ENCODE measurements at regions not wholly inside any gene's neighbourhood (a gene's known extent, or its start where the extent isn't known, plus 50 kb on each side); places are given as distances from the start of the nearest gene placed in this dataset.
A peak's percentile ranks its signal among the peaks of the same experiment; 100 is the strongest.
"Not testable (repeated sequence)": the region's sequence is repeated elsewhere in the genome, so short reads cannot be mapped to it uniquely, and the experiment has no call there.

DNA sequence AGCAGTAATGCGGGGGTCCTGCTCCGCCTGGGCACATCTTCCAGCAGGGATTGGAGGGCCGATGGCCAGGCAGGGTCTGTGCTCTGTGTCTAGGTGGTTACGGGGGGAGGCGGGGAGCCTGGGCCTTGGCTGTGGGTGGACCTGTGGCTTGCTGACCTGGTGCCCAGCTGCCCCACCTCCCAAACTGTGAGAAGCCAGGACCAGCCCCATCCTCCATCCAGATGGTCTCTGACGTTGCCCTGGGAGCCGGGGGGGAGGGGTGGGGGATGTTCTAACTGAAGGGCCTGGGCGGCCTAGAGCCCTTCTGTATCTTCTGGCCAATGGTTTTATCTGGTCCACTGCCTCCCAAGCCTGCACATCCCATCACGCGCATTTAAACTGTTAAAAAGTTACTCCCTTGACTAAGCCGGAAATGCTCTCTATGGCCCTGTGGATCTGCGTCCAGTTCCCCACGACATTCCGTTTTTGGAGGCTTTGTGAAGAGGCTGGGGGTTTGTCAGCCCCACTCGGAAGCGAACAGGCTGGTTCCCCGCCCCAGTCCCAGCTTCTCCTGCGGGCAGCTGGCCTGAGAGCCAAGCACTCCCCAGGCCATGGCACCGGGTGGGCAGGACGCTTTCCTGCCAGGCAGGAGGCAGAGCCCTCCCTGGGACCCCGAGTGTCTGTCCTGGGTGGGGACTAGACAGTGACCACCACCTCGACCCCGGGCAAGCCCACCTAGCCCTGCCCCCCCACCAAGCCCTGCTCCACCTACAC, 143.6 kb downstream of the IGLL1 start:
- DNase-seq (ENCODE audit: low spot score); H3K36me3 Mint-ChIP-seq (ENCODE audit: low read depth); H3K27me3 Mint-ChIP-seq (ENCODE audit: low read depth); H3K4me1 Mint-ChIP-seq (ENCODE audit: low read depth); H3K4me3 Mint-ChIP-seq (ENCODE audit: low read depth); intact Hi-C loops (cut with micrococcal nuclease); H3K27ac Mint-ChIP-seq; H3K9me3 Mint-ChIP-seq: not testable (repeated sequence)

- H3K4me3 Mint-ChIP-seq (ENCODE audit: low read depth); H3K4me1 Mint-ChIP-seq (ENCODE audit: low read depth); H3K27me3 Mint-ChIP-seq (ENCODE audit: low read depth); H3K36me3 Mint-ChIP-seq (ENCODE audit: low read depth); H3K9me3 Mint-ChIP-seq; DNase-seq (ENCODE audit: low spot score); H3K27ac Mint-ChIP-seq; intact Hi-C loops (cut with micrococcal nuclease): not testable (repeated sequence)
These were observed 144.9 kb downstream of the IGLL1 start for GRCh38 chr22:23435186-23435585.

- H3K36me3 Mint-ChIP-seq (ENCODE audit: low read depth); intact Hi-C loops (cut with micrococcal nuclease): not testable (repeated sequence)
These were observed 145.8 kb downstream of the IGLL1 start for GRCh38 chr22:23434198-23434830.

DNA sequence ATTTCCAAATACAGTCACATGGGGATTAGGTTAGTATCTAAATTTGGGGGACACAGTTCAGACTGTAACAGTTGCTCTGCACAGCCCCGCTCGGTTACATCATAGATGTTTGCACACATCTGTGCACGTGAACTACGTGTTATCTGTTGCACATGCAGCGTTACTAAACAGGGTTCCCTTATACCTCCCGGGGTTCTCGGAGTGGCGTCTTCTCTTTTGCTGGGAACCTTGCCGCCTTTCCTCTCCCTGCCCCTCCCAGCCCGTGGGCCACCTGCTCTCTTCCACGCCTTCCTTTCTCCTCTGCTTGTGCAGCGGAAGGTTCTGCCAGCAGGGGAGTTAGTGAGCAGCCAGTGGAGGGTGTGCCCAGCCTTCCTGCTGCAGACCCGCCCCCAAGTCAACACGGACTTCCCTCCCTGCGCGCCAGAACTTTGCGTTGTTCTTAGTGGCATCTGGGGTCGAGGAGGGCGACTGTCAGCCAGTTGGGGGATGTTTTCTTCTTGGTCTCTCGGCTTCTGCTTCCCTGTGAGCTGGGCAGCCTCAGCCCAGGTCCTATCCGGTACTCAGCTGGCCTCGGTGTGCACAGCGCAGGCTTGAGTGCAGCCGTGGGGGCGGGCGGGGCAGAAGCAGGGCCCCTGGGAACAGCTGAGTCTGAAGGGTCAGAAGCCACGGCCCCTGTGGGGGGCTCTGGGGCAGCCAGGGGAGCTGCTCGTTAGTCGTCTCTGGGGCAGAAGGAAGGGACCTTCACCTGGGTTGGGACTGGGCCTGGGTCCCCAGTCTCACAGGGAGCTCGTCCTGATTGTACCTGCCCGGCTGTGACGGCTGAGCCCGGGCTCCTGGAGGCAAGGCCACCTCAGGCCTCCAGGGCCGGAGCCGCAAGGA, 146.7 kb downstream of the IGLL1 start:
- H3K9me3 Mint-ChIP-seq; H3K27ac Mint-ChIP-seq; H3K4me1 Mint-ChIP-seq (ENCODE audit: low read depth); H3K36me3 Mint-ChIP-seq (ENCODE audit: low read depth); H3K27me3 Mint-ChIP-seq (ENCODE audit: low read depth); intact Hi-C loops (cut with micrococcal nuclease): not testable (repeated sequence)
- peak; percentile 38 for DNase-seq (ENCODE audit: low spot score)
- peak overlapping the region; percentile 45 for H3K4me3 Mint-ChIP-seq (ENCODE audit: low read depth)

More at GRCh38 chr22:23434198-23434830, 145.8 kb downstream of the IGLL1 start:
- not testable (repeated sequence) for H3K4me1 Mint-ChIP-seq (ENCODE audit: low read depth); DNase-seq (ENCODE audit: low spot score); H3K9me3 Mint-ChIP-seq; H3K27ac Mint-ChIP-seq; H3K27me3 Mint-ChIP-seq (ENCODE audit: low read depth); H3K4me3 Mint-ChIP-seq (ENCODE audit: low read depth)

GRCh38 chr22:23432719-23433118, 147.4 kb downstream of the IGLL1 start:
- peaks cover 11% of the 10 kb centered on the region for H3K9me3 Mint-ChIP-seq
- DNase-seq (ENCODE audit: low spot score); H3K27ac Mint-ChIP-seq; H3K4me1 Mint-ChIP-seq (ENCODE audit: low read depth); H3K27me3 Mint-ChIP-seq (ENCODE audit: low read depth); H3K4me3 Mint-ChIP-seq (ENCODE audit: low read depth); intact Hi-C loops (cut with micrococcal nuclease); H3K36me3 Mint-ChIP-seq (ENCODE audit: low read depth): not testable (repeated sequence)

GRCh38 chr22:23431337-23432072, 148.6 kb downstream of the IGLL1 start:
- H3K27me3 Mint-ChIP-seq (ENCODE audit: low read depth), result peaks cover 3% of the 10 kb centered on the region
- H3K27ac Mint-ChIP-seq, result no peak overlapping the region
- intact Hi-C loops (cut with micrococcal nuclease), result no loop called here
- H3K9me3 Mint-ChIP-seq, result peaks cover 14% of the 10 kb centered on the region
- H3K4me1 Mint-ChIP-seq (ENCODE audit: low read depth), result peaks cover 6% of the 10 kb centered on the region
- no peaks in the 10 kb centered on the region for H3K36me3 Mint-ChIP-seq (ENCODE audit: low read depth)
- no peak overlapping the region for H3K4me3 Mint-ChIP-seq (ENCODE audit: low read depth)
- no peak for DNase-seq (ENCODE audit: low spot score)

DNA sequence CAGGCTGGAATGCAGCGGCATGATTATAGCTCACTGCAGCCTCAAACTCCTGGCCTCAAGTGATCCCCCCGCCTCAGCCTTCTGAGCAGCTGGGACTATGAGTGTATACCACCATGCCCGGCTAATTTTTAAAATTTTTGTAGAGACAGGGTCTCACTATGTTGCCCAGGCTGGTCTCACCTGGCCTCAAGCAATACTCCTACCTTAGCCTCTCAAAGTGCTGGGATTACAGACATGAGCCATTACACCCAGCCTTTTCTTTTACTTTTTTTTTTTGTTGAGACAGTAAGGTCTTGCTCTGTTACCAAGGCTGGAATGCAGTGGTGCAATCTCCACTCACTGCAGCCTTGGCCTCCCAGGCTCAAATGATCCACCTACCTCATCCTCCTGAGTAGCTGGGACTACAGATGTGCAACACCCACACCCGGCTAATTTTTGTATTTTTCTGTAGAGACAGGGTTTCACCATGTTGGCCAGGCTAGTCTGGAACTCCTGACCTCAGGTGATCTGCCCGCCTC, 155.5 kb downstream of the IGLL1 start:
- H3K27ac Mint-ChIP-seq; H3K36me3 Mint-ChIP-seq (ENCODE audit: low read depth); H3K4me3 Mint-ChIP-seq (ENCODE audit: low read depth); intact Hi-C loops (cut with micrococcal nuclease); H3K27me3 Mint-ChIP-seq (ENCODE audit: low read depth); DNase-seq (ENCODE audit: low spot score); H3K4me1 Mint-ChIP-seq (ENCODE audit: low read depth); H3K9me3 Mint-ChIP-seq: not testable (repeated sequence)

- intact Hi-C loops (cut with micrococcal nuclease), result no loop called here
- Mint-ChIP-seq H3K27me3 (ENCODE audit: low read depth) (no peaks in the 10 kb centered on the region), H3K27ac (no peak overlapping the region), H3K4me3 (ENCODE audit: low read depth) (no peak overlapping the region), H3K4me1 (ENCODE audit: low read depth) (no peaks in the 10 kb centered on the region), H3K9me3 (peaks cover 4% of the 10 kb centered on the region), H3K36me3 (ENCODE audit: low read depth) (no peaks in the 10 kb centered on the region)
- DNase-seq (ENCODE audit: low spot score), result no peak
These were observed 156.1 kb downstream of the IGLL1 start for GRCh38 chr22:23424031-23424430.

DNA sequence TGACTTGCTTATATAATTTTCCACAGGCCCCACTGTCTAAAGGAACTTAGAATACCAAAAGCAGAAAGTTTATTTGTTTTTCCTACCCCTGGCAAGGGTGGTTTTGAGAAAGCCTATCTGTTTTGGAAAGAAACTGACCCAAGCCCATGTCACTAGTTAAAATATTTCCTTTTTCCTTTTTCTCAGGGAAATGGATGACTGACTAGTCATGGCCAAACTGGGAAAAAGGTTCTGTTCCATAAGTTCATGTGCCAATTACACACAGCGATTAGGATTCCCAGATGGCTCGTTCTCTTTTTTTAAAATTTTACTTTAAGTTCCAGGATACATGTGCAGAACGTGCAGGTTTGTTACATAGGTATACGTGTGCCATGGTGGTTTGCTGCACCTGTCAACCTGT, 157.8 kb downstream of the IGLL1 start:
- H3K4me1 Mint-ChIP-seq (ENCODE audit: low read depth); DNase-seq (ENCODE audit: low spot score); H3K36me3 Mint-ChIP-seq (ENCODE audit: low read depth); H3K27ac Mint-ChIP-seq; H3K27me3 Mint-ChIP-seq (ENCODE audit: low read depth); H3K4me3 Mint-ChIP-seq (ENCODE audit: low read depth); H3K9me3 Mint-ChIP-seq; intact Hi-C loops (cut with micrococcal nuclease): not testable (repeated sequence)

- H3K4me3 Mint-ChIP-seq (ENCODE audit: low read depth); H3K27me3 Mint-ChIP-seq (ENCODE audit: low read depth); DNase-seq (ENCODE audit: low spot score); intact Hi-C loops (cut with micrococcal nuclease); H3K27ac Mint-ChIP-seq; H3K4me1 Mint-ChIP-seq (ENCODE audit: low read depth); H3K9me3 Mint-ChIP-seq; H3K36me3 Mint-ChIP-seq (ENCODE audit: low read depth): not testable (repeated sequence)
These were observed 158.8 kb downstream of the IGLL1 start for GRCh38 chr22:23421300-23421699.

- H3K9me3 Mint-ChIP-seq, result no peaks in the 10 kb centered on the region
These were observed 160.2 kb downstream of the IGLL1 start for GRCh38 chr22:23419931-23420330.

DNA sequence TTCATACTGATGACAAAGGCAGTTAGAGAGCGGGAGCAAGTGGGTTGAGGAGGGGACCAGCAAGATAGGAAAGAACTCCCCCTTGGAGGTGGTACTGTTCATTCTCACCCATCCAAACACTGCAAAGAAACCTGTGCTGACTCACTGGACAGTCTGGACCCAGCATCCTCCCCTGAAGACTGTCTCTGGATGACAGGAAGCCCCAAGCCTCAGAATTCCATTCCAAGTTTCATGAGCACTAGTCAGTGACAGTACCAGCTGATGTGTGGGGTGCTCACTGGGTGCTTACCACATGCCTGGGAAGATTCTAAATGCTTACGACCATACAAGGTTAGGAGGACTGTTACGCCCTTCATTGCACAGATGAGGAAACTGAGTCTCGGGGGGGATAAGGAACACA, 160.9 kb downstream of the IGLL1 start:
- no peak for DNase-seq (ENCODE audit: low spot score)
- Mint-ChIP-seq H3K9me3 (no peaks in the 10 kb centered on the region), H3K27me3 (ENCODE audit: low read depth) (no peaks in the 10 kb centered on the region), H3K4me1 (ENCODE audit: low read depth) (no peaks in the 10 kb centered on the region), H3K4me3 (ENCODE audit: low read depth) (no peak overlapping the region), H3K27ac (no peak overlapping the region), H3K36me3 (ENCODE audit: low read depth) (no peaks in the 10 kb centered on the region)
- intact Hi-C loops (cut with micrococcal nuclease), result no loop called here

More at GRCh38 chr22:23419931-23420330, 160.2 kb downstream of the IGLL1 start:
- no peaks in the 10 kb centered on the region for H3K4me1 Mint-ChIP-seq (ENCODE audit: low read depth)
- intact Hi-C loops (cut with micrococcal nuclease), result no loop called here
- no peak for DNase-seq (ENCODE audit: low spot score)
- no peak overlapping the region for H3K4me3 Mint-ChIP-seq (ENCODE audit: low read depth)
- H3K27me3 Mint-ChIP-seq (ENCODE audit: low read depth), result no peaks in the 10 kb centered on the region
- no peaks in the 10 kb centered on the region for H3K36me3 Mint-ChIP-seq (ENCODE audit: low read depth)
- no peak overlapping the region for H3K27ac Mint-ChIP-seq

All from activated T-helper 2 cell treated with anti-CD3 and anti-CD28 coated beads, Interferon-gamma antibody, Interleukin-2, Interleukin-4, amounts not matched to agents 10 μg/mL and 5 μg/mL and 100 μg/mL, durations not matched to agents 14 hours and 24 hours and 36 hours (primary cell).